Calu3 (cell line): ENCODE measurements at regions not wholly inside any gene's neighbourhood (a gene's known extent, or its start where the extent isn't known, plus 50 kb on each side); places are given as distances from the start of the nearest gene placed in this dataset.

Experiments used
- BruUV-seq: library from RNA; stranded (reverse); fragments of 400-500 nt; replicated peaks from 2 replicates; lab custom pipeline; 2021; lab: Mats Ljungman, UMichigan
- CTCF ChIA-PET: fragments of 300-600 bp; sonication (Branson Sonifier 250); formaldehyde crosslinking; loops from one replicate; lab custom pipeline; 2022; ENCODE audit warnings: antibody characterized with exemption; lab: Charles Lee
- DNase-seq: peaks from one replicate; pipeline ENCODE4 v3.0.0; 2022
- H3K27ac Mint-ChIP-seq: one replicate; pipeline ENCODE4 v1.8.0; 2022; ENCODE audit warnings: mixed read lengths; ENCODE audit not compliant: unreplicated experiment
- H3K27me3 Mint-ChIP-seq: one replicate; pipeline ENCODE4 v1.8.0; 2022; ENCODE audit warnings: mixed read lengths; ENCODE audit not compliant: unreplicated experiment
- H3K36me3 Mint-ChIP-seq: one replicate; pipeline ENCODE4 v1.8.0; 2022; ENCODE audit warnings: mild to moderate bottlenecking, moderate library complexity, mixed read lengths; ENCODE audit not compliant: insufficient read depth, unreplicated experiment
- H3K4me1 Mint-ChIP-seq: one replicate; pipeline ENCODE4 v1.8.0; 2022; ENCODE audit warnings: mild to moderate bottlenecking, low read depth, mixed read lengths; ENCODE audit not compliant: unreplicated experiment
- H3K4me3 Mint-ChIP-seq: one replicate; pipeline ENCODE4 v1.8.0; 2022; ENCODE audit warnings: mild to moderate bottlenecking, low read depth, moderate library complexity, mixed read lengths; ENCODE audit not compliant: unreplicated experiment
- H3K9me3 Mint-ChIP-seq: one replicate; pipeline ENCODE4 v1.8.0; 2022; ENCODE audit warnings: low read depth, mixed read lengths; ENCODE audit not compliant: unreplicated experiment
- intact Hi-C: fragments of 100-400 bp; cut with micrococcal nuclease; formaldehyde crosslinking; loops from one replicate; pipeline ENCODE4 v1.10.0; 2022; ENCODE audit not compliant: unreplicated experiment
- TF ChIP-seq, protein P1 (sequence below): fragments of 200-600 bp; IDR thresholded peaks from one replicate; pipeline ENCODE4 v1.8.0; 2022; ENCODE audit warnings: antibody characterized with exemption; ENCODE audit not compliant: unreplicated experiment

DNA sequence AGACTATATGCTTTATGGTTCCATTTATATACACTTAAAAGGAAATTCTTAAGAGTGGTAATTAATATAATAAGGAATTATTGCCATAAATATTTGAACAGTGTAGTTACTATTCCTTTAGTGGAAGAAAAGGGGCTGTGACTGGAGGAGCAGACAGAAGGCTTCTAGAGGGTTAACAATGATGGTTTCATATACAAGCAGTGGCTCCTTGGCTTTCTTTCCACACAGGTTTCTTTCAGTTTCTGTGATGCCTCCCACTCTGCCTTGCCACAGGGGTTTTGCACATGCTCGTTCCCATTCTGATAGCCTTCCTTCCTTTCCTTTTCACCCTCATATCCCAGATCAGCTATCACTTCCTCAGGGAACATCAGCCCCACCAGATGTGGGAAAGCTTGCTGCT is 108.8 kb upstream of the LYSMD4 start:
- intact Hi-C loops, result no loop called here
- no peak overlapping the region for H3K27ac Mint-ChIP-seq
- H3K27me3 Mint-ChIP-seq, result no peaks in the 10 kb centered on the region
- BruUV-seq, result no TSS peak
- no peaks in the 10 kb centered on the region for H3K4me1 Mint-ChIP-seq
- no peak overlapping the region for H3K4me3 Mint-ChIP-seq
- peaks cover 4% of the 10 kb centered on the region for H3K9me3 Mint-ChIP-seq
- H3K36me3 Mint-ChIP-seq, result no peaks in the 10 kb centered on the region
- no peak for DNase-seq
- CTCF ChIA-PET, result no interaction called here
- TF ChIP-seq, protein P1, sequence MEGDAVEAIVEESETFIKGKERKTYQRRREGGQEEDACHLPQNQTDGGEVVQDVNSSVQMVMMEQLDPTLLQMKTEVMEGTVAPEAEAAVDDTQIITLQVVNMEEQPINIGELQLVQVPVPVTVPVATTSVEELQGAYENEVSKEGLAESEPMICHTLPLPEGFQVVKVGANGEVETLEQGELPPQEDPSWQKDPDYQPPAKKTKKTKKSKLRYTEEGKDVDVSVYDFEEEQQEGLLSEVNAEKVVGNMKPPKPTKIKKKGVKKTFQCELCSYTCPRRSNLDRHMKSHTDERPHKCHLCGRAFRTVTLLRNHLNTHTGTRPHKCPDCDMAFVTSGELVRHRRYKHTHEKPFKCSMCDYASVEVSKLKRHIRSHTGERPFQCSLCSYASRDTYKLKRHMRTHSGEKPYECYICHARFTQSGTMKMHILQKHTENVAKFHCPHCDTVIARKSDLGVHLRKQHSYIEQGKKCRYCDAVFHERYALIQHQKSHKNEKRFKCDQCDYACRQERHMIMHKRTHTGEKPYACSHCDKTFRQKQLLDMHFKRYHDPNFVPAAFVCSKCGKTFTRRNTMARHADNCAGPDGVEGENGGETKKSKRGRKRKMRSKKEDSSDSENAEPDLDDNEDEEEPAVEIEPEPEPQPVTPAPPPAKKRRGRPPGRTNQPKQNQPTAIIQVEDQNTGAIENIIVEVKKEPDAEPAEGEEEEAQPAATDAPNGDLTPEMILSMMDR, result no peak

DNA sequence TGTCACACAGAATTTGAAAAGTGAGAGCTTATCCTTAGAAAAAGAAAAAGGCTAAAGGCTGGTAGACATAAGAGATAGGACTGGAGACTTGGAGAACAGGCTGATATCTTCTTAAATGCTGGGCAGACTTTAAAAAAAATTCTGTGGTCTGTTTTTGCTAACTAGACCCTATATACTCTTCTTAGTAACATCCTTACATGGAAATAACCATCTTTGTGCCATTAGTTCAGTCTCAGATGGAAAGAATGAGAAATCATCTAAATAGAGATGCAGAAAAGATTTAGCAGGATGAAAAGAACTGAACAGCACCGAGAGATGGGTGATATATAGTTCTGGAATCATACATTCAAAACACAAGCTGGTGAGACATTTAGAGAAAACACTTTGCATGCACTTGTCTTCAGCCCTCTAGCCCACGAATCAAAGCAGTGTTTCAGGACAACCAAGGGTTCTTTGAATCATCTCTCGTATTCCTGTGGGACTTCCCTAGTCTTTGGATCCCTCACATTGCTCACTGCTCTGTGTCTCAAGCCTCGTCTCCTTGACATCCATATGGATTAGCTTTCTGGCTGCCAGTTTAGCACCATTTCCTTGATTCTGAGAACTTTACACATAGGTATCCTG is 93.0 kb upstream of the LYSMD4 start:
- TF ChIP-seq, protein P1, result no peak
- no peaks in the 10 kb centered on the region for H3K27me3 Mint-ChIP-seq
- H3K9me3 Mint-ChIP-seq, result peaks cover 2% of the 10 kb centered on the region
- CTCF ChIA-PET, result no interaction called here
- no peak for DNase-seq
- BruUV-seq, result no TSS peak
- intact Hi-C loops, result no loop called here
- H3K4me3 Mint-ChIP-seq, result no peak overlapping the region
- H3K4me1 Mint-ChIP-seq, result no peaks in the 10 kb centered on the region
- no peaks in the 10 kb centered on the region for H3K36me3 Mint-ChIP-seq
- H3K27ac Mint-ChIP-seq, result no peak overlapping the region

DNA sequence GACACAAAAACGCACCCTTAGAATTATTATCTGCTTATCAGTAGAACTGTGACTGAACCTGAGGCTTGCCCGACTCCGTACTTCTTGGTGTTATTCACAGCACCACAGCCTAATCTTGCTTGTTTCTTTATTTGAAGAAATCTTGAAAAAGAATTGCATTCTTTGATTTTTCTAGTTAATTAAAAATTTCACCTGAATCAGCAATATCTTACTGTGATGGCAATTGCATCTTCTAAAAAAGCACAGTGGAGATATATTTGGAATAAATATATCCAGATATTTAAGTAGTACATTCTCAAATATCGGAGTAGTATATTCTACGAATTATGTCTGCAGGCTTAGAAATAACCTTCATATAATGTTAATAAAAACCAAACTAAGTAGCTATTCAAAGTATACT is 90.1 kb upstream of the LYSMD4 start:
- no peak for DNase-seq
- intact Hi-C loops, result no loop called here
- Mint-ChIP-seq H3K4me3 (no peak overlapping the region), H3K9me3 (peaks cover 2% of the 10 kb centered on the region), H3K4me1 (no peaks in the 10 kb centered on the region), H3K27me3 (no peaks in the 10 kb centered on the region), H3K27ac (no peak overlapping the region), H3K36me3 (no peaks in the 10 kb centered on the region)
- no TSS peak for BruUV-seq
- CTCF ChIA-PET, result no interaction called here
- TF ChIP-seq, protein P1, result no peak

DNA sequence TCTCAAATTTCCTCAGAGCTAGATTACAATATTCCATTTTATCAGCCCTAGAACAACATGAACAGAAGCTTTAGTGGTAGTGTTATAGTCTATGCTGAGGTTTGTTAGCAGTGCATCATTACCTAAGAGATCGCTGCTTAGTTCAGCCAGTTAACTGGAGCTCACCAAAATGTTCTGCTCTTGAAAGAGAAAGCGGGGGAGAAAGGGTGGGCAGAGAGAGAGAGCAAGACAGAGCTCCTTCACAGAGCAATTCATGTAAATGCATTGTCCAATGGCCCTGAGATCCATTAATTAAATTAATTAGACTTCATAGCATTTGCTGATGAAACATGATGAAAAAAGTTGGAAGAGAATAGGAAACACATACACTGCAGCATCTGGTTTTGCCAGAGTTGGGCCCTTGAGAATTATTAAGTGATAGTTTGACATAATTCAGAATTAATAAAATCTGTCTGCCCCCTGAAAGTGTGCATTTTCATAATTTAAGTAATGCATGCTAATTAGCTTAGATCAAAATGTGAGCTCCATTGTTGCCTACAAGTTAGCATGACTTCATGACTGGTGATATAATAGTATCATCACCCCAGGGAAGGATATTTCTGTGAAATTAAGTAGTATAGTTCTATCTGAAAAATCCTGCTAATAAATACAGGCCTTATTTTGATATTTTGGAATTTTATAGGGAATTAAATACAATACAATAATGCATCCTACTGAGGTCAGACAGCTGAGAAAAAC is 86.9 kb upstream of the LYSMD4 start:
- Mint-ChIP-seq H3K36me3 (no peaks in the 10 kb centered on the region), H3K27ac (no peak overlapping the region), H3K27me3 (no peaks in the 10 kb centered on the region), H3K4me3 (no peak overlapping the region), H3K4me1 (no peaks in the 10 kb centered on the region), H3K9me3 (no peaks in the 10 kb centered on the region)
- intact Hi-C loops, result no loop called here
- CTCF ChIA-PET, result no interaction called here
- no peak for DNase-seq
- TF ChIP-seq, protein P1, result no peak
- no TSS peak for BruUV-seq
